ENCODE measurements at regions not wholly inside any gene's neighbourhood (a gene's known extent, or its start where the extent isn't known, plus 50 kb on each side); places are given as distances from the start of the nearest gene placed in this dataset.
"Not testable (repeated sequence)": the region's sequence is repeated elsewhere in the genome, so short reads cannot be mapped to it uniquely, and the experiment has no call there.

GRCh38 chr12:86574143-86574542 is 318.0 kb upstream of the MGAT4C start:
- DNase-seq (ENCODE audit: low spot score), result no peak
- Mint-ChIP-seq H3K4me1 (ENCODE audit: low read depth) (no peaks in the 10 kb centered on the region), H3K36me3 (ENCODE audit: low read depth) (peaks cover 2% of the 10 kb centered on the region), H3K27me3 (ENCODE audit: low read depth) (peaks cover 12% of the 10 kb centered on the region), H3K27ac (ENCODE audit: unreplicated experiment) (no peak overlapping the region), H3K9me3 (ENCODE audit: low read depth) (peaks cover 16% of the 10 kb centered on the region), H3K4me3 (ENCODE audit: unreplicated experiment) (no peak overlapping the region)
- TF ChIP-seq CTCF (IDR thresholded peaks at IDR 0.05), result no peak

- TF ChIP-seq CTCF (IDR thresholded peaks at IDR 0.05), result no peak
- Mint-ChIP-seq H3K27ac (ENCODE audit: unreplicated experiment) (no peak overlapping the region), H3K9me3 (ENCODE audit: low read depth) (peaks cover 19% of the 10 kb centered on the region), H3K36me3 (ENCODE audit: low read depth) (peaks cover 2% of the 10 kb centered on the region), H3K27me3 (ENCODE audit: low read depth) (peaks cover 11% of the 10 kb centered on the region), H3K4me1 (ENCODE audit: low read depth) (no peaks in the 10 kb centered on the region), H3K4me3 (ENCODE audit: unreplicated experiment) (no peak overlapping the region)
- DNase-seq (ENCODE audit: low spot score), result no peak
These were observed 316.3 kb upstream of the MGAT4C start for GRCh38 chr12:86572455-86572854.

GRCh38 chr12:86565038-86565437 is 308.8 kb upstream of the MGAT4C start:
- Mint-ChIP-seq H3K4me1 (ENCODE audit: low read depth) (no peaks in the 10 kb centered on the region), H3K27ac (ENCODE audit: unreplicated experiment) (no peak overlapping the region), H3K4me3 (ENCODE audit: unreplicated experiment) (no peak overlapping the region), H3K36me3 (ENCODE audit: low read depth) (peaks cover 4% of the 10 kb centered on the region), H3K27me3 (ENCODE audit: low read depth) (no peaks in the 10 kb centered on the region), H3K9me3 (ENCODE audit: low read depth) (peaks cover 37% of the 10 kb centered on the region)
- no peak for TF ChIP-seq CTCF (IDR thresholded peaks at IDR 0.05)
- no peak for DNase-seq (ENCODE audit: low spot score)

- H3K27ac Mint-ChIP-seq (ENCODE audit: unreplicated experiment), result not testable (repeated sequence)
These were observed 299.3 kb upstream of the MGAT4C start for GRCh38 chr12:86555491-86555890.

GRCh38 chr12:86551146-86551571 is 295.0 kb upstream of the MGAT4C start:
- TF ChIP-seq CTCF (IDR thresholded peaks at IDR 0.05), result no peak
- H3K36me3 Mint-ChIP-seq (ENCODE audit: low read depth), result no peaks in the 10 kb centered on the region
- no peak for DNase-seq (ENCODE audit: low spot score)

More at GRCh38 chr12:86555491-86555890, 299.3 kb upstream of the MGAT4C start:
- peaks cover 19% of the 10 kb centered on the region for H3K9me3 Mint-ChIP-seq (ENCODE audit: low read depth)
- H3K4me1 Mint-ChIP-seq (ENCODE audit: low read depth); H3K36me3 Mint-ChIP-seq (ENCODE audit: low read depth); DNase-seq (ENCODE audit: low spot score); H3K4me3 Mint-ChIP-seq (ENCODE audit: unreplicated experiment); H3K27me3 Mint-ChIP-seq (ENCODE audit: low read depth): not testable (repeated sequence)

More at GRCh38 chr12:86551146-86551571, 295.0 kb upstream of the MGAT4C start:
- H3K4me3 Mint-ChIP-seq (ENCODE audit: unreplicated experiment), result no peak overlapping the region
- H3K27me3 Mint-ChIP-seq (ENCODE audit: low read depth), result peaks cover 2% of the 10 kb centered on the region
- H3K4me1 Mint-ChIP-seq (ENCODE audit: low read depth), result no peaks in the 10 kb centered on the region
- no peaks in the 10 kb centered on the region for H3K9me3 Mint-ChIP-seq (ENCODE audit: low read depth)
- H3K27ac Mint-ChIP-seq (ENCODE audit: unreplicated experiment), result no peak overlapping the region
